Left colon (tissue), 2 donors: ENCODE measurements at regions not wholly inside any gene's neighbourhood (a gene's known extent, or its start where the extent isn't known, plus 50 kb on each side); places are given as distances from the start of the nearest gene placed in this dataset.

Experiments
- ATAC-seq: fragments of 200-7000 bp; cut with Tn5 transposase; one replicate; pipeline ENCODE4 v1.9.1; 2020; ENCODE audit warnings: mild to moderate bottlenecking, moderate library complexity
- DNase-seq, 2 donors: peaks; one replicate each; pipeline ENCODE4 v3.0.0-alpha.2; 2020
- intact Hi-C, 2 donors: fragments of 100-400 bp; cut with DNase I in 1 of 2; cut with micrococcal nuclease in 1 of 2; formaldehyde crosslinking; loops; one replicate each; pipeline versions ENCODE4 v1.11.2 to v1.14.0; 2022; cut with DNase I, micrococcal nuclease
- donor health status: DM: no; HTN: no; CAD: no.
- donor health status: DM: yes; HTN: yes; CAD: no.

DNA sequence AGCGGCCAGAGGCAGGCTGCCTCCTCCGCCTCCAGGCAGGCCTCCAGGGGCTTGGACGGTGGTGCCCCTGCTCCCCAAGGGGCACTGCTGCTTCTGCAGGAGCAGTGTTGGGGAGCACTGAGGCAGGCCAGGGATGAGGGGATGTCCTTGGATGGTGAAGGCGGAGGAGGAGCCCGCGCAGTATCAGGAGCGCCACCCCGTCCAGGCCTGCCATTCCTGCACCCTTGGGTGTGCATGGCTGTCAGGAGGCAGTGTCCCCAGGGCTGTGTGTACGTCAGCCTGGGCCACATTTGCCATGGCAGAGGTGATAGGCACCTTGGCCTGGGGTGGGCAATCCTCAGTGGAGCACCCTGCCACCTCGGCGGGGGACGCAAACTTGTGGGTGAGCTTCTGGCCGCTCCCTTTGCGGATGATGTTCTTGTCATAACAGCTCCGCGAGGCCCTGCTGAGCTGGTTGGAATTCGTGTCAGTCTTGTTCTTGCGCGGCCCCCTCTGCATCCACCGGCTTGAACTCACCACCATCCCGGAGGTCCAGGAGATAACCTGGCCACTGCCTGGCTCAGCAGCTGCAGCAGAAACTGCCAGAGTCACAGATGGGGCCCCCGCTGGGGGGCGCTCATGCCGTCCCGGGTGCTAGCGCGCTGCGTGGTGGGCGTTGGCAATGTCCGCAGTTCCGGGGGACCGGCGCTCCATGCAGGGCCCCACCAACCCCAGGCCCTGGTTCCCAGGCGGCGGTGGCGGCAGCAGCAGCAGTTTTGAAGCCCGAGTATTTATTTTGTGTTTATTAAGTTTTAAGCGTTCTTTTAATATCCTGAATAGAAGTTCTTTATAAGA, 182.3 kb upstream of the ADCY1 start:
- intact Hi-C loops: no loop called here
- DNase-seq (no peak), ATAC-seq (no peak)

- no peak for DNase-seq
- no peak for ATAC-seq
- intact Hi-C loops: no loop called here
These were observed 180.0 kb upstream of the ADCY1 start for GRCh38 chr7:45394117-45394708.

DNA sequence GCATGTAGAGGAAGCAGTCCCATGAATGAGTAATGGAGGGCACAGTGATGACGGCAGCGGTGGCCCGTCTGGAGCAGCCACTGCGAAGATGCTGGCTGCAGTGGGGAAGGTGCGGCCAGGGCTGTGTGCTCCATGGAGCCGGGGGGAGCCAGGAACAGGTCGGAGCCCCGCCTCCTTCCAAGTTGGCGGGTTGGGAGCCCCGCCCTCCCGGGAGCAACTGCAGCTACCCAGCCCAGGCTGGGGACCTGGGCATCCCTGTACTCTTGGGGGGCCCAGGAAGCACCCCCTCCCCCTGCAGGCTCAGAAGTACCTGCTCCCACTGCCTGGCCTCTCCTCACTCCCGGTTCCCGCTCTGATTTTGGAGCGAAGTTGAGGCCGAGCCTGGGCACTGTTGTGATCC, 175.1 kb upstream of the ADCY1 start:
- ATAC-seq: no peak
- intact Hi-C loops: no loop called here
- DNase-seq: no peak

GRCh38 chr7:45400680-45401079, 173.5 kb upstream of the ADCY1 start:
- intact Hi-C loops: no loop called here
- DNase-seq (no peak), ATAC-seq (no peak)

- DNase-seq: no peak
- intact Hi-C loops: no loop called here
- no peak for ATAC-seq
These were observed 173.0 kb upstream of the ADCY1 start for GRCh38 chr7:45401155-45401554.

DNA sequence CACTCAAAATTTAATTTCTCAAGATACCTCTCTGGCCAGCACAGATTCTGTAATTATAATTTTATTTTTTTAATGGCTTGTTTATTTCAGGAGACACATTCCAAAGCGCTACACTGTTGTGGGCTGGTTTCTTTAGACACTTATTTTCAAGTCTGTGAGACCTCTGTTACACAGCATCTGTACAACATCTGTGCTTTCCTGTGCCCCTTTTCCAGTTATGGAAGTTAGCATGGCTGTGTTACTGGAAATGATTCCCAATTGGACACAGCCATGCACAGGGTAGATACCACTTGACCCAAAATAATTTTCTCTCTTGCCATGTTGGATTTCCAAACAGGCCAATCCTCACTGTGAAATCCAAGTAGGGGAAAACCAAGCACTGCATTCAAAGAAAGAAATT, 172.3 kb upstream of the ADCY1 start:
- ATAC-seq (no peak), DNase-seq (no peak)
- intact Hi-C loops: no loop called here

DNA sequence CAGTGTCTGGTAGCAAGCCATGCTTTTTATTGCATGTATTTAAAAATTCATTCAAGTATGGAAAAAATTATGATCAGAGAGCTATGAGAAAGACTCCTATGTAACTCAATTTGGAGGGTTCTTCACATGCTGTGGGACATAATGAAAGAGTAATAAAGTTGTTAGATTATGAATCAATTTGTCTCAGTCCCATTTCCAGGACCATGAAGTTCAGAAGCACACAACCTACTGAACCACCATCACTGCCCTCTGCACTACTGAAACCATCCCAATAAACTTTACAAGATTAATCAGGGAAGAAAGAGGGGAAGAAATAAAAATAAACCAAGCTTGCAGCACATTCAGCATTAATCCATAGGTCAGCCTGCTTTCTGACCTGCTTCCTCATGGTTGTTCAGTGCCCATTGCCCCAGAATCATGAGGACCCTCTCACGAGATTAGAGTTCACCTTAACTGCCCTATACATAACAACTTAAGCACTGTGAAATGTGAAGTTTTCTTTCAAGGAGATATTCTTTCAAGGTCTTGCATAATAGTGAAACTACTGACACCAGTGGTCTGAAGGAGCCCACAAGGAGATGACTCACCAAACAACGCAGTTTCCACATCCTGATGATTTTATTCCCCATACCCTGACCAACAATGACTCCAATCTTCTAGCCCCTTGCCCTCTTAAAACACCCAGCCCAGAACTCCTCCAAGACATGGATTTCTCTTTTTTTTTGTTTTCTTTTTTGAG, 171.5 kb upstream of the ADCY1 start:
- intact Hi-C loops: no loop called here
- DNase-seq: no peak
- no peak for ATAC-seq

DNA sequence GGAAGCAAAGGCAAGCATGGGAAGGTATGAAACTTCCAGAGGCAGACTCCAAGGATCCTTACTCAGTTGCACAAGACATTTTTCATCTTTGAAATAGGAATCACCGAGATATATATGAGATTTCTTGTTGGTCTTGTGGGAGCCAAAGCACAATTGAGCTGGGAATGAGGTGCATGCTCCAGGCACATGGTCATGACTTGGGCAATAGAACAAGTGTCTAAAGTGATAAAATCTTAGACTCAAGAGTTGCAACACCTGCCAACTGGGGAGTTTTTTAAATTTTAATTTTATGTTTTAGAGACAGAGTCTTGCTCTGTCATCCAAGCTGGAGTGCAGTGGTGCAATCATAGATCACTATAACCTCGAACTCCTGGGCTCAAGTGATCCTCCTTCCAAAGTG, 169.5 kb upstream of the ADCY1 start:
- intact Hi-C loops: no loop called here
- DNase-seq: no peak
- no peak for ATAC-seq

DNA sequence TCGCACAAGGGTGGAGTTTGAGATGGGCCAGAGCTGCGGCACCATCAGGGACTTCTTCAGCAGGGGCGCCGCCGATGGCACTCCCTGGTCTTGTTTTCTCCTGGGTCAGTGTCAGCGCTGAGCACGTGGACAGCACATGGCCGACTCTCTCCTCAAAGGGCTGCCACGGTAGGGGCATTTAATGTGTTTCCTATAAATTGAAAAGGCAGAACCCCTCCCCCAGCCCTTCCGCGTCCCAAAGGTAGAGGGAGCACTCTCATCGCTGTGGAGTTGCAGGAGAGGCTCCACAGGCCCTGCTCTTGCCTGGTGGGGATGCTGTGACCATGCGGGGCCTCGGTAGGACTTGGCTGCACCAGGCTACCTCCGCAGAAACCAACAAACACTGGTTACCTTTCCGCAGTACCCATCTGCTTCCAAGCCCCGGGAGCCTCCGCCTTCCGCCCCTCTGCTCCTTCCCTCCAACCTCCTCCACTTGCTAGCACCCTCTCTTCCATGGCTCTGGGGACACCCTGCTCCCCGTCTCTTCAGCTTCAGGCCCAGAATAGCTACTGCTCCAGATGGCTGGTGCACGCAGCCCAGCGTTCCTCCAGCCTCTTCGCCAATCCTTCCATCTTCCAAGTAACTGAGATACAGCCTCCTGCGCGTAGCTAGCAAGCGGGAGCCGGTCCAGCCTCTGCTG, 166.3 kb upstream of the ADCY1 start:
- ATAC-seq (no peak), DNase-seq (no peak)
- intact Hi-C loops: no loop called here

GRCh38 chr7:45408409-45408737, 165.8 kb upstream of the ADCY1 start:
- intact Hi-C loops: no loop called here
- ATAC-seq: no peak
- DNase-seq: no peak

GRCh38 chr7:45410893-45411292, 163.3 kb upstream of the ADCY1 start:
- no peak for ATAC-seq
- DNase-seq: no peak
- intact Hi-C loops: no loop called here

GRCh38 chr7:45413419-45413818, 160.7 kb upstream of the ADCY1 start:
- ATAC-seq (no peak), DNase-seq (no peak)
- intact Hi-C loops: no loop called here

DNA sequence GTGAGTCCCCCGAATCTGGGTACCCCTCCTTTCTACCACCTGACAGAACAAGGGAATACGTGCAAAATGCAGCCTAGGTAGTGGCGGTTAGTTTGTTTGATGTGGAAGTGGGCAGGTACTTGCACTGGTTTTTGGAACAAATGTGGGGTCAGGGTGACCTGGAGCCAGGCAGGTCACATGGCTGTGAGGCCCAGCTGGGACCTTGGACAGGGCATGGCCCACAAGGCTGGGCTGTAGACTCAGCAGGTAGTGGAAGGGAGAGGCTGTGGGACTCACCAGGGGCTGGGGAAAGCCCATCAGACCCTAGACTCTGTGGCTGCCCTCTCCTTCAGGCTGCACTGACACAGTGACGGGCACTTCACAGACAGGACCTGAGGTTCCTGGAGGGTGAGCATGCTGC, 159.9 kb upstream of the ADCY1 start:
- intact Hi-C loops: no loop called here
- ATAC-seq: no peak
- DNase-seq: no peak

GRCh38 chr7:45415265-45415664, 158.9 kb upstream of the ADCY1 start:
- intact Hi-C loops: no loop called here
- DNase-seq (no peak), ATAC-seq (no peak)

DNA sequence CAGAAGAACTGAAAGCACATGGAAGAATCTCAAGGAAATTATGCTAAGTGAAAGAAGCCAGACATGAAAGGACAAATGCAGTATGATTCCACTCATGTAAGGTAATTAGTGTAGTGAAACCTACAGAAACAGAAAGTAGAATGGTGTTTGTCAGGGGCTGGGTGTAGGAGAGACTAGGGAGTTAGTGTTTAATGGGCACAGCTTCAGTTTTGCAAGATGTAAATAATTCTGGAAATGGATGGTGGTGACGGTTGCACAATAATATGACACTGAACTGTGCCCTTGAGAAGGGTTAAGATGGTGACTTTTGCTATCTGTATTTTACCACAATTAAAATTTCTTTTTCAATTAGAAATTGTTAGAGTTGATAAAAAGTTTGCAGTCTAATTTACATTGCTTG, 157.3 kb upstream of the ADCY1 start:
- DNase-seq: no peak

DNA sequence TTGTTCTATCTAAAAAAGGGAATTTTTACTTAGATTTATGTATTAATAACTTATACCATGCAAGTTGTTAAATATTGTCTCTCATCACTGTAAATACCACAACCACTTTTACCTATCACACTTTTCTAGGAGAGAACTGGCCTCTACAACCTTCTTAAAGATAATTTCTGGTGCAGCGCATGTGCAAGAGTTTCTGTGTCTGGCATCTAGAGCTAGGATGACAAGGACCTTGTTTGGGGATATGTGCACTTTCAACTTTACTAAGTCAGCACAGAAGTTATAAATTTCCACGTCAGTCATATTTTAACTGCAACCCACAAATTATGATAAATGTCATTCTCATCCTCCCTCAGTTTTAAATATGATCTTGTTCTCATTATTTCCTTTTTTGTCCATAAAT, 156.9 kb upstream of the ADCY1 start:
- ATAC-seq (no peak), DNase-seq (no peak)
- intact Hi-C loops: no loop called here

More for the DNA sequence above, 157.3 kb upstream of the ADCY1 start:
- ATAC-seq: no peak
- intact Hi-C loops: no loop called here

DNA sequence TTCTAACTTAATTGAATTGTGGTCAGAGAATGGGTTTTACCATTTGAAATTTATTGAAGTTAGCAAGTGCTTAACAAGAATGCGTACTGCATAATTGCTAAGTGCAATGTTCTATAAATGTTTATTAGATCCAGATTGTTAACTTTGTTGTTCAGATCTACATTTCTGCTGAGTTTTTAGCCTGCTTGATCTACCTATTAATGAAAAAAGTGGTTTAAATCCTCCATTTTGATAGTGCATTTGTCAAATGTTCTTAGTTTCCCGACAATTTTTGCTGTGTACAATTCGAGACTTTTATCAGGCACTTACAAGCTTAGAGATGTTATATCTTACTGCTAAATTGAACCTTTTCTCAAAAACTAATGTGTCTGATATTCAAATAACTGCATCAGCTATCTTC, 156.4 kb upstream of the ADCY1 start:
- DNase-seq (no peak), ATAC-seq (no peak)
- intact Hi-C loops: no loop called here

- DNase-seq: no peak
- ATAC-seq: no peak
- intact Hi-C loops: no loop called here
These were observed 153.2 kb upstream of the ADCY1 start for GRCh38 chr7:45420843-45421495.

DNA sequence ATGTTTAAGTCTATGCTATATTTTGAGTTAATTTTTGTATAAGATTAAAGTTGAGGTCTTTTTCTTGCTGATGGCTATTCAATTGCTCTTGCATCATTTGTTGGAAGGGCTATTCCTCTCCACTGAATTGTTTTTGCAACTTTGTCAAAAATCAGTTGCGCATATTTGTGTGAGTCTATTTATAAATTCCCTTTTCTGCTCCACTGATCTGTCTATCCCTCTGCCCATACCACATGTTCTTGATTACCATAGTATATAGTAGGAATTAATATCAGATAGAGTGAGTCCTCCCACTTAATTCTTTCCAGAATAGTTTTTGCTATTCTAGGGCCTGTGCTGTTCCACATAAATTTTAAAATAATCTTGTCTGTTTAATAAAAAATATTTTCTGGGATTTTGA, 152.4 kb upstream of the ADCY1 start:
- intact Hi-C loops: no loop called here
- ATAC-seq (no peak), DNase-seq (no peak)
